DMS 273 (cell line): ENCODE measurements at regions not wholly inside any gene's neighbourhood (a gene's known extent, or its start where the extent isn't known, plus 50 kb on each side); places are given as distances from the start of the nearest gene placed in this dataset.
"Not testable (repeated sequence)": the region's sequence is repeated elsewhere in the genome, so short reads cannot be mapped to it uniquely, and the experiment has no call there.

ENCODE experiments used
- DNase-seq: peaks from one replicate; lab custom pipeline; 2025; ENCODE audit not compliant: unreplicated experiment; lab: John Stamatoyannopoulos, UW

DNA sequence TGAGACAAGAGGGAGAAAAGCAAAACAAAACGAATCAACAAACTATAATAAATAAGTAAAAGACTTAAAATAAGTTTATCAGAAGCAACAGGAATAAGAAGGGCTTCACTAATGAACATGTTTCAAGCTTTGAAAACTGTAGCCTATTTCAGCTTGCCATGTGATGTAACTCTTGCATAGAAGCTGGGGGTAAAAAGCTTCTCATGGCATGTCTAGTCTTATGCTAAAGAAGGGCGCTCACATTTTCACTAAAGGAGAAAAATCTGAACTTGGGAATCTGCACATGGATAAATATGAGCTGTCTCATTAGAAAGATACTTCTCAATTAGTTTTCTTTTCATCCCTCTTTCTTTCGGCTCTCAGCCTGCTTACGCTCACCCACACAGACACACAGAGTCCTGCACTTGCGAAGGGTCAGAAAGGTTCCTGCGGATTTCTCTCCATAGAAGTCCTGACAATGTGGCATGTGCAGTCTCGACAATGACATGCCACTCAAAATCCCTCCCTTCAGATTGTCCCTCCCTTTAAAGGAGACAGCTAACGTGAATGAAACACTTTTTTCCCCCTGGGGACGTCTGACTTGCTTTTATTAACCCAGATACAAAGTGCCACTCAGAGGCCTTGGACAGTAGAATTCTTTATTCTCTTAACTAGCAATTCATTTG, 568.9 kb upstream of the NR2F2 start:
- no peak for DNase-seq

DNA sequence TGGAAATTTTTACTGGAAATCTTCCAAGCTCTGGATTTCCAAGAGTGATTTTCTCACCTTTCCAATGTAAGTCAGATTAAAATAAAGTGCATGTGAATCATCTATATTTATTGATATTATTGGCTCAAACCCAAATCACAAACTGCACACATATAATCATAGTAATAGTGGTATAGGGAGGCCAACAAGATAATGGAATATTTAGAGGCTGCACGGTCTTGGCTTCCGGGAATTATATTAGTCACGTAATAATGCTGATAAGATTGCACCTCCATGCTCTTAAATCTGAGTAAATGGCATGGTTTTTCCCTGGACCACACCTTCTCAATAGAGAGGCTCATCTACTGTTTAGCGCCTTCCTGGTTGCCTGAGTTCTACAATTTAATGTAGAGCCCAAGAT, 567.1 kb upstream of the NR2F2 start:
- DNase-seq: no peak

DNA sequence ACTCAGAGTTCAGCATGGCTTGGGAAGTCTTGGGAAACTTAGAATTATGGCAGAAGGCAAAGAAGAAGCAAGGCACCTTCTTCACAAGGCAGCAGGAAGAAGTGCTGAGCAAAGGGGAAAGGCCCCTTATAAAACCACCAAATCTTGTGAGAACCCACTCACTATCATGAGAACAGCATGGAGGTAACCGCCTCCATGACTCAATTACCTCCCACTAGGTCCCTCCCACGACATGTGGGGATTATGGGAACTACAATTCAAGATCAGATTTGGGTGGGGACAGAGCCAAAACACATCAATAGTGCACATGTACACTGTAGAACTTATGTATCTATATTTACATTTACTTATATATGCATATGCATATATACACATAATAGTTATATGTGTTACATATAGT, 565.3 kb upstream of the NR2F2 start:
- no peak for DNase-seq

DNA sequence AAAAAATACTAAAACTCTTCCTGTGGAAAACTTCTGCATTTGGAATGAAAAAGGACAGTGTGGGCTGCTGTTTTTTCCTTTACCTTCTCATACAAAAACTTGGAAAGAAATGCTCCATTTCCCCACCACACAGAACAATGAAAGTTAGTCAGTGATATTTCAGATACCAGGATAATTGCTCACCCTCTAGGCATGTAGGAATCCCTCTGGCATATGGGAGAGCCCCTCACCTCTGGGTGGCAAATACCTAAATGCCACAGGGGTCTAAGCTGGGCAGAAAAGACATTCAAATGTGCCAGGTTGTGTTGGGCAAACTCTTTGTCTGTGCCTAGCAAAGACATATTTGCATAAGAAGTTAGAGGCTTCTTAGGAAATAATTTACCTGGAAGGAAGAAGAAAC, 560.3 kb upstream of the NR2F2 start:
- no peak for DNase-seq

DNA sequence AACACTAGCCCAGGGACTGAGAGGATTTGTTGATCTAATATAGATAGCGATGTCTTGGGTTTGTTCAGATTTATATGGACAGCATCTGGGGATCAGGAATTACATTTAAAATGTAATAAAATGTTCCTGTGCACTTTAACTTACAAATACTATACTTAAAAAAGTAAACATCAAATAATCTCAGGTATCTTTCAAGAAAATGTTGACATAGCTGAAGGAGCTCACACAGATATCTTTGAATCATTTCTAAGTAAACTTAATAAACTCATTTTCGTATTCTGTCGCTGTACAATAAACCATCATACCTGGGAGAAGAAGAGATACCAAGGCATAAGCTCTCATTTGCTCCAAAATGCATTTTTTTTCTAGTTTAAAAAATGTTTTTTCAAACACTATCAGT, 557.5 kb upstream of the NR2F2 start:
- no peak for DNase-seq

DNA sequence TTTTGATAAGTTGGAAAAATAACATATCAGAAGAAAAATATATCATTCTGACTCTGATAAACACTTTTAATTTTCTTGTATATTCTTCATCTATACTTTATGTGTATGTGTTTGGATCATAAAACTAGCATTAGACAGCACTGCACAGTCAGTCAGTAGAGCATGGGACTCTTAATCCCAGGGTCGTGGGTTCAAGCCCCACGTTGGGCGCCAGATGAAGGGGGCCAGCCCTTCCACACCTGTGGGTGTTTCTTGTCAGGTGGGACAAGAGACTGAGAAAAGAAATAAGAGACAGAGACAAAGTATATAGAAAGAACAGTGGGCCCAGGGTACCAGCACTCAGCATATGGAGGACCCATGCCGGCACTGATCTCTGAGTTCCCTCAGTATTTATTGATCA, 546.0 kb upstream of the NR2F2 start:
- DNase-seq: no peak

DNA sequence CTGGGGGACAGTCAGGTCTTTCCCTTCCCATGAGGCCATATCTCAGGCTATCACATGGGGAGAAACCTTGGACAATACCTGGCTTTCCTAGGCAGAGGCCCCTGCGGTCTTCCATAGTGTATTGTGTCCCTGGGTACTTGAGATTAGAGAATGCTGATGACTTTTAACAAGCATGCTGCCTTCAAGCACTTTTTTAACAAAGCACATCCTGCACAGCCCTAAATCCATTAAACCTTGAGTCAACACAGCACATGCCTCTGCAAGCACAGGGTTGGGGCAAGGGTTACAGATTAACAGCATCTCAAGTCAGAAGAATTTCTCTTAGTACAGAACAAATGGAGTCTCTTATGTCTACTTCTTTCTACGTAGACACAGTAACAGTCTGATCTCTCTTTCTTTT, 545.2 kb upstream of the NR2F2 start:
- not testable (repeated sequence) for DNase-seq

DNA sequence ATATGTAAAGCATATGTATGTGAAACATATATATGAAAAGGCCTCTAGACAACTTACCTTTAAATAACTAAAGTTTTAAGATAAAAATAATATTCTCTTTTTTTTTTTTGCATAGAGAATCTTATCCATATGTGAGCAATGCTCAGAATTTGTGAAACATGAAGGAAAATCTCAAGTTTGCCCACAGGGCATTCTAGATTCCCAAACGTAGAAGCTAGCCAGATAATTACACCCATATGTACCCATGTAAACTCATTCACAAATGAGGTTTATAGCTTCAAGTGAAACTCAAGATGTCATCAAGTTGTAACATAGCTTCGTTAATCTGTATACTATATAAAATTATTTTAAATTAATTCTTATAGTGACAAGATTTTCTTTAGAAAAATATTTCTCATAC, 537.3 kb upstream of the NR2F2 start:
- no peak for DNase-seq

DNA sequence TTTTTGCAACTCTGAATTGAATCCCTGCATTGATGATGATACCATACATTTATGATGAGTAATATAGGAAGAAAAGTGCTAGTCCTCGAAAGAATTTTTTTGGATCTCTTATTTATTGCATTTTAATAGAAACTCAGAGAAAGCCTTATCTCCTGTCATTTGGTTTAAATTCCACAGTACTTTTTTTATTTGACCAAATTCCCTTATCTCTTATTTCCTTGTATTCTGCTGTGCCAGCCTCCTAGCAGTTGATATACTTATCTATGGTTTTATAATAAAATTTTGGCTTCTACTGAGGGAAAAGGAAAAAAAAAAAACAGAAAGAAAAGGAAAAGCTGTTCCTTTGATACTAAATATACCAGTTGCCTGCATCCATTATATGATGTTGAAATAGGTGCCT, 535.1 kb upstream of the NR2F2 start:
- DNase-seq: no peak

DNA sequence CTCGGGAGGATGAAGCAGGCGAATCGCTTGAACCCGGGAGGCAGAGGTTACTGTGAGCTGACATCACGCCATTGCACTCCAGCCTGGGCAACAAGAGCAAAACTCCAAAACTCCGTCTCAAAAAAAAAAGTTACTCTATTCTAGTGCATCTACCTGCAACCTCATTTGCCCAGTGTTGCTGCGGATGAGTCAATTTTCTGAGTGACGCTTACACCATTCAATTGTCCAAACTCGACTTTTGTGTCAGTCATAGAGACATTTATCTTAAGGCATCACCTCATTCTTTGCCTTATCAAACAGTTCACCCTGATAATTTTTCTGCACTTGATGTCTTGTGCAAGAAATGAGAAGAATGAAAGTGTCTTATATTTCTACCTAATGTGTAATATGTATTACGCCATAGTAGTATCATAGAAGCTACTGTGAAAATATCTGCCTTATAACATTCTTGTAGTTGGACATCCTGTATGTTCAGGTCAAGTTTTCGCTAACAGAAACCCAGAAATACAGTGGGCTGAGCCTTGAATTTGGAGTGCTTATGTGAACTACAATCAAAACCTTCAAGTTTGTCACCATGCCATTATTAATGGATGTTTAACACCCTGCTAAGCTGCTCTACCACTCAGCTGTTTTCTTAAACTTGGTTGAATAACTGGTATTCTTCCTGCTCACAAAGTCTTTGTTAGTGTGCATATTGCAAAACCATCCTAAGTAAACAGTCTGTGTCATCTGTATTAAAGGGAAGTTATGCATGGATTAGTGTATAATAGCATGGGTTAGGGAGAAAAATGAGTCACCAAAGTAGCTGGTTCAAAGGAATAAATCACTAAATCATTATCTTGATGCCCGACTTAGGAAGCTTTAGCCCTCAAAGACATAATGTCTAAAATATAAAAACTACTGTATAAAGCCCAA, 531.0 kb upstream of the NR2F2 start:
- no peak for DNase-seq

DNA sequence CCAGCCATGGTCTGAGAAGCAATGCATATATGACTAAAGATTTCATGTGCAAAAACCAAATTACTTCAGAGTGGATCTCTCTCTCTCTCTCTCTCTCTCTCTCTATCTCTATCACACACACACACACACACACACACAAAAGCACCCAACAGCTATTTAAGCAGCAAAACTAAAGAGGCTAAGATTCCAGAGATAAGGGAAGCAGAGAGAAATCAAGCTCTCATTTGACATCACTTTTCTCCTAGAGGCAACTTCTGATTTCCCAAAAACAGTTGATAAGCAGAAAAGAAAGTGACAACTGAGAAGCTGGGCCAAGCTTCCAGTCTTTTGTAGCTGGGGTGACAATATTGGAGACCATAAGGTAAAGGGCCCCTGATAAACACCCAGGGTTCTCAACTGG, 526.0 kb upstream of the NR2F2 start:
- no peak for DNase-seq

DNA sequence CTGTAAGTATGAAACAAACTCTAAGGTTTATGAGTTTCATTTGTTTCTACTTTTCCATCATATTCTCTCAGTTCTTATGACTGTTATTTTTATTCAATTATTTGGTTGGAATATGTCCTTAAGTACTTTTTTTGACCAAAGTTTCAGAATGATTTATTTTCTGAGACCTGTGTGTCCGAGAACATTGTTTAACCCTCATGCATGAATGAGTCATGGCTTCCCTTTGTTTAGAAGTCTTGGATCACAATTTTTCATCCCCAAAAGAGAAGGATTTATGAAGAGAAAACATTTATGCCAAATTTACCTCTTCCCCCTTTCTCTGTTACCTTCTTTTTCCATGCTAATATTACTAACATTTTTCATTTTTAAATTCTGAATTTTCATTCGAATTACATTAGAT, 518.0 kb upstream of the NR2F2 start:
- no peak for DNase-seq

DNA sequence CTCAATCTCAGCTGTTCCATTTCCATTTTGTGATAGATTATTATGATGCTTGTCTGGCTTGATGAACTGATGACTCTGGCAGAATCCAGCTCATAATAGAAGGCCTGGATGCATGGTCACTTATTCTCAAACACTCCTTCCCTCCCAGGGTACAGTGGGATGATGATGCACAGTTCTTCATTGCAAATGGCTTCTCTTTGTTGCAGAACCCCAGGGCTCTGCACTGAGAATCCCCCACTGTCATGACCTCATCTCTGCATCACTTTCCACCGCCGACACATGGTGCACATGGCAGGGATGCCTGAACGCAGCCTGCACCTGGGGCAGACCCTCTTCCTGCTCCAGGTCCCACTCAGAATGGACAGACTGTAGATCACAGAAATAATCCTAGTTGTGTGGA, 515.6 kb upstream of the NR2F2 start:
- no peak for DNase-seq

DNA sequence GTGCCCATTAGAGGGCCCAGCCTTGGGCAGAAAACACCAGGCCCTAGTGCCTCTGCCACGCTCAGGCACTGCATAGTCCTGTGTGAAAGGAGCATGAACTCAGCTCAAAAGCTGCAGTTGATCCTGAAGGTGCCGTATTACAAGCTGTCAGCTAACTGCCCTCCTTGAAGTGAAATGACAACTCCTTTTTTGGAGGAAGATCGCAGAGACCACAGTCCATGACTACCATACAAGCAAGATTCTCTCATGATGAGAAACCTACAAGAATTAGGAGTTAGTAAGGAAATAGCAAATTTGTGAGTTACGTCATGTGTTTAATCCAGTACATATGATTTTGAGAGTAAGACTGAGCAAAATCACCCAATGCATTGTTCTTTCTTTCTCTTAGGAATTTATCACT, 513.9 kb upstream of the NR2F2 start:
- no peak for DNase-seq

DNA sequence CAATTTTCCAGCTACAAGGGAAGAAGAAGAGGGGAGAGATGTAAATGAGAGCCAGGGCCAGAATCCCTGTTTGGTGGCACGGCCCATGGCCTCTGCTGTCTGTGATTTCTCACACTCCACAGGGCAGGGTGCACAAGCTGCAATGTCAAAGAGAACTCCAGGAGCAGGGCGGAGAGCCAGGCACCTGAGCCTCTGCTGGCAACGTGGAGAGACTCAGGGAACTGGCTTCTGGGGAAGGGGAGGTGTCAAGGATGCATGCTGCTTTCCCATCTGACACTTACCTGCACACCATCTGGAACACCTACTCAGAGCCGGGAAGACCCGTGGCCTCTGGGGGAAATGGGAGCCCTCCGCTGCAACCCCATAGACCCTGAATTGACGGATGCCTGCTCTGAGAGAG, 507.5 kb upstream of the NR2F2 start:
- no peak for DNase-seq

DNA sequence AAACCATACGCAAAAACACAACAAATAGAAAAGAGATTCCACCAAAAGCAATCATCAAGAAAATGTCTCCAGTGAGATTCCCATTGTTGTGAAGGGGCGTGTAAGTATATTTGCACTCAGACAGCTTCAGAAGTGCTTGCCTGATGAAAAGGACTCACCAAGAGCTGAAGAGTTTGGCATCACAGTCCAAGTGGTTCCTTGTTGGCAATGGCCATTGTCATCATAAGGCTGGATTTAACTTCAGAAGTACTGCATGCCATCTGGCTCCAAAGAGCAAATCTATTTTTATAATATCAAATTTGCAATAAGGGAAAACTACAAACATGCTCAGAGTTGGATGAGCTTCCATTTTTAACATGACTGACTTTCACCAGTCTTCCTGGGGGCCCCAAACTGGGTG, 505.3 kb upstream of the NR2F2 start:
- DNase-seq: no peak

DNA sequence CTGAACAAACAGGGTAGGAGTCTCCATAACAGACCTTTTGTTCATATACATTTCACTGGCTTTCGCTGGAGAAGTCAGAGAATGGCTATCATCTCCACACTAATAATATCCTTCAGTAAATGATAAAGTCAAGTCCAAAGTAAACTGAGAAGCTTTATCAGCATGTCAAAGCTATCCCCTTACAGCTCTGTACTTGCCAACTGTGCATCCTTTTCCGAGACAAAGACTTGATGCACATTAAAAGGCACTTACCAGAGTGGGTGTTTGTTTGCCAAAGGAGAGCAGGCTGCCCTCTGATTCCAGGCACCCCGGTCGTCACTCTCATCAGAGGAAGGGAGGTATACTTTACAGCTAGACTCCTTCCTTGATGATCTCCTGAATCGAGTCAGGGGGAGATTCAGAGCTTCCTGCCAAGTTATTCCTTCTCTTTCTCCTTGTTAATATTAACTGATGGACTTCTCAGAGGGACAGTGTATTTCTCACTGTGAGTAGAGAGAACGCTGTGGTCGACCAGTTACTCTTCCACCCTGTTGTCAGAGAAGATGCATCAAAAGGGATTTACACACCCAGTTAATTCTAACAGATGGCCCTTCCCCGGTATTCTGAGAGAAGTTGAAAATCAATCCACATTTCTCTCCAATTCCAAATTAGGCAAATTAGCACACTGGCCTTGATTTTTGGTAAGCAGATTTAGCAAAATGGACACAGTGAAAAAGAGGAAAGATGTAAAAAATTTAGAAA, 504.7 kb upstream of the NR2F2 start:
- DNase-seq: no peak

DNA sequence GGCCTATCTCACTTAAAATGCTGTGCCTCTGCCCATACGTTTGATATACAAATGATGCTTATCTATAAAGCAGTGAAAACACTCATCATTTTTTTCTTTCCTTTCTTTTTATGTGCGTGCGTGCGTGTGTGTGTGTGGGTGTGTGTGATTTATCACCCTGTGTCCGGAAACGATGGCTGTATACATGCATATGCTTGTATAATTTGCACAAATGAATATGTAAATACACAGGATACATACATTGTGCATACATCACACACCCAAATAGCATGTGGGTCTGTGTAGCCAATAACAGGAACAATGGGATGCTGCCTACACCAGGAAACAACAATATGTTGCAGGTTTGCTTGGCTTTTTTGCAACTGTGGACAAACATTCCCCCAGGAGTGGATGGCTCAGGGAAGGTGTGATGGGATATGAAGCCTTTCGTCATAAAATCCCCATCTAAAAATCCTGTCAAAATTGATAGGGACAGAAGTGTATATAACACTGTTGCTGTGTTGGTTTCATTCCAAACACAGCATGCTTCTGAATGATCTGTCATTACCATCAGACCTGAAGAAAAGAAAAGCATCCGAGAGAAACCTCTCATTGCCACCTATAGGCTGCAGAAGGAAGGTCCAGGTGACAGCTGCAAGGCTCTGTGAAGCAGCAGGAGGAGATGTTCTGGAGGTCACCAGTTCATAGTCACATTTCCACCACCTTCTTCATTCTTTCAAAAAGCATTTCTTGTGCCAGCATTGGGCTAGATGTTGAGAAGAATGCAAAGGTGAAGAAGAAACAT, 503.9 kb upstream of the NR2F2 start:
- no peak for DNase-seq

DNA sequence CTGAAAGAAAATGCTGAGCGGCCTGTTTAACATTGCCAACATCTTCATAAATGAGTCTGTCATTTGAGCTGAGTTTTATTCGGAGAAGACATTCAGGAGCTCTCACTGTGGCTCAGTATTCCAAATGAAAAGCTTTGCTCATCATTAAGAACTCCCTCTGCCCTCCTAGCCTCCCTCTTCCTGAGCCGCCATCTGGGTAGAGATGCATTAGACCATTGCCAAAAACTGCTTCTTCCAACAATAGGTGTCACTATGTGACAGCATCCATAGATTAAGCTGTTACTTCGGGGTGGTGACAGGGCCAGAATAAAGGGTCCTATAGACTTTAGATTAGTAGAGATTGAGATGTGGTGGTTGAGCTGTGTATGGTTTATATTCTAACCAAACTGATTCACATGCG, 501.4 kb upstream of the NR2F2 start:
- no peak for DNase-seq

DNA sequence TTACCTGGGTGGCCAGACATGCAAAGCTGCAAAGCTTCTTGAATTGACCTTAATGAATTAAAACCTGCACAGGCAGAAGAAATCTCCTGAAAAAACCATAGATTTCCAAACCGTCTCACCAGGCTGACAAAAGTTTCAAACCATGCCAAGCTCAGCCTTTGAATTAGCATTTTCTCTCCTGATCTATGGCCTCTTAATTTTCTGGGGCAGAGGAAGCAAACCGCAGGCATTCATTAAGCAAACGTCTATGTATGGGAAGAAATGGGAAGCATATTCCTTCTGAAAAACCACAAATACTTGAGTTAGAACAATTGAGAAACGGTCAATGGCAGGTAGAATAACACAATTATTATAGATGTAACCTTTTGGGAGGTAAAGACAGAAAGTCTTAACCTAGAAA, 500.2 kb upstream of the NR2F2 start:
- DNase-seq: no peak

DNA sequence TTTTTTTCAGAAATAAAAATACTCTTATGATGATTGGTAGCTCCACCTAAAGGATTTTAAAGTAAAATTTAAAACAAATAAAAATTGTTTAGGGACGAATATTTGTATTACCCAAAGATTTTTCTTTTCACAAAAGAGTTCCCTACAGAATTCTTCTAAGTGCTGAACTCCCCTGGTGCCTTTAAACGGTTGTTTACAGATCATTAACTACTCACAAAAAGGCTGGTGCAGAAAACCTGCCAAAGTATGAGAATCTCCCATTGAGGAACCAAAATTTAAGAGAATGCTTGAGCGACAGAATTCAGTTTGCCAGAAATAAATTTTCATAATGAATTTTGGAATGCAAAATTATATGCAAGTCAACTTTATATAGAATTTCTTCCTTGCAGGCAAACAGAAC, 497.8 kb upstream of the NR2F2 start:
- no peak for DNase-seq
